C4-2B (cell line): ENCODE measurements at regions not wholly inside any gene's neighbourhood (a gene's known extent, or its start where the extent isn't known, plus 50 kb on each side); places are given as distances from the start of the nearest gene placed in this dataset.

ENCODE experiments used
- ZFX ChIP-seq: fragments of 450-650 bp; IDR thresholded peaks from 2 replicates; pipeline ENCODE4 v1.6.1; 2017
- TF ChIP-seq, protein P1 (sequence below): fragments of 450-650 bp; conservative IDR thresholded peaks from 2 replicates; pipeline ENCODE4 v1.5.1; 2017; ENCODE audit warnings: mild to moderate bottlenecking

DNA sequence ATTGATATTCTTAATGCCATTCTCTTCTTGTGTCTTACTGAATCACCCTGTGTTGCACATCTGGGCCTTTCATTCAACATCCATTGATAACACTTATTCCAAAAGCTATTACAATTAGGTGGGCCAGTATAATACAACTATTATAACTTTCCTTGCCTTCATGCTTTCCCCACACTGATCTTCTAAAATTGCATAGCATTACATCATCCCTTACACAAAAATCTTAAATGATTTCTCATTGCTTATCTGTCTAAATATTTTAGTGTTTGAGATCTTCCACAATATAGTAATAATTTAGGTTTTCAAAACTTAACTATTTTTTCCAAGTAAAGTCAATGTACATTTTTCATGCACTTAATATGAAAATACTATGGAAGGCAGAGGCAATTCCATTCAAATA is 1634.1 kb downstream of the PLA2G4A start:
- TF ChIP-seq, protein P1, sequence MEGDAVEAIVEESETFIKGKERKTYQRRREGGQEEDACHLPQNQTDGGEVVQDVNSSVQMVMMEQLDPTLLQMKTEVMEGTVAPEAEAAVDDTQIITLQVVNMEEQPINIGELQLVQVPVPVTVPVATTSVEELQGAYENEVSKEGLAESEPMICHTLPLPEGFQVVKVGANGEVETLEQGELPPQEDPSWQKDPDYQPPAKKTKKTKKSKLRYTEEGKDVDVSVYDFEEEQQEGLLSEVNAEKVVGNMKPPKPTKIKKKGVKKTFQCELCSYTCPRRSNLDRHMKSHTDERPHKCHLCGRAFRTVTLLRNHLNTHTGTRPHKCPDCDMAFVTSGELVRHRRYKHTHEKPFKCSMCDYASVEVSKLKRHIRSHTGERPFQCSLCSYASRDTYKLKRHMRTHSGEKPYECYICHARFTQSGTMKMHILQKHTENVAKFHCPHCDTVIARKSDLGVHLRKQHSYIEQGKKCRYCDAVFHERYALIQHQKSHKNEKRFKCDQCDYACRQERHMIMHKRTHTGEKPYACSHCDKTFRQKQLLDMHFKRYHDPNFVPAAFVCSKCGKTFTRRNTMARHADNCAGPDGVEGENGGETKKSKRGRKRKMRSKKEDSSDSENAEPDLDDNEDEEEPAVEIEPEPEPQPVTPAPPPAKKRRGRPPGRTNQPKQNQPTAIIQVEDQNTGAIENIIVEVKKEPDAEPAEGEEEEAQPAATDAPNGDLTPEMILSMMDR, result no peak
- no peak for TF ChIP-seq ZFX
